Suprapubic skin (tissue), 3 donors: ENCODE measurements at regions not wholly inside any gene's neighbourhood (a gene's known extent, or its start where the extent isn't known, plus 50 kb on each side); places are given as distances from the start of the nearest gene placed in this dataset.

Source experiments
- CTCF ChIP-seq, 2 donors: fragments of 200-600 bp in 1 of 2; fragments of 450-650 bp in 1 of 2; sonication (generic) in 1 of 2; IDR thresholded peaks; one replicate each; pipeline ENCODE4 v1.5.1; 2016 to 2019; ENCODE audit warnings: antibody characterized with exemption in 2 of 2, mild to moderate bottlenecking in 1 of 2, moderate library complexity in 1 of 2
- POLR2A ChIP-seq, 2 donors: fragments of 450-650 bp; IDR thresholded peaks; one replicate each; pipeline ENCODE4 v1.6.1; 2017; ENCODE audit warnings: antibody characterized with exemption in 2 of 2, mild to moderate bottlenecking in 2 of 2, moderate library complexity in 2 of 2

DNA sequence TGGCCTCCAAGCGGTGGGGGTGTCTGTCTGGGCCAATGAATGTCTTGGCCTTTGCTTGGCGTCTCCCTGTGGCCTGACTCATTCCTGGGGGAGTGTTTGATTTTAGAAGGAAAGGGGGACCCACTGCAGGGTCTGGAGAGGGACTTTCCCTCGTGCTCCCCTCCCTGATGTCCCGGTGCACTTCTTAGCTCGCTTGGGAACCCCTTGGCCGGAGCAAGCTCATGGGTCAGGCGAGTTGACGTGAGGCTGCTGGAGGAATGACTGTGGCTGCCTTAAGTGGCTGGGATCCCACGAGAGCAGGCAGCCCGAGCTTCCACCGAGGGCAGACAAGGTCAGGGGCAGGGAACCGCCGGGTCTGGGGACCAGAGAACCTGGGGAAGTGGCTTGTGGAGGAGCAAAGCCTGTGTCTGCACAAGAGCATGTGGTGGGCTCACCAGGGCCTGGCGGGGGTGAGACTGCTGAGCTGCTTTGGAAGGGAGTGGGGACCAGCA is 218.4 kb upstream of the C14orf180 start:
- TF ChIP-seq POLR2A (IDR thresholded peaks at IDR 0.05), result no peak
- TF ChIP-seq CTCF (IDR thresholded peaks at IDR 0.05), result no peak
